AG04450 (cell line): ENCODE measurements at regions not wholly inside any gene's neighbourhood (a gene's known extent, or its start where the extent isn't known, plus 50 kb on each side); places are given as distances from the start of the nearest gene placed in this dataset.

ENCODE experiments used
- CTCF ChIA-PET: fragments of 300-600, 350-600 bp; formaldehyde crosslinking; extraction: SDS; loops from one replicate; lab custom pipeline; 2022; ENCODE audit warnings: antibody characterized with exemption, inconsistent platforms; lab: Charles Lee
- POLR2A ChIA-PET: fragments of 350-600 bp; formaldehyde crosslinking; extraction: SDS; loops from one replicate; lab custom pipeline; 2021; ENCODE audit warnings: antibody characterized with exemption, inconsistent platforms; lab: Yijun Ruan, JAX
- DNase-seq: peaks from one replicate; pipeline ENCODE4 v3.0.0-alpha.2; 2011; ENCODE audit warnings: low read depth, low spot score
- H3K27ac ChIP-seq: one replicate; pipeline ENCODE4 v1.5.1; 2012; ENCODE audit warnings: low read depth, low read length, control low read depth
- H3K27me3 ChIP-seq: one replicate; pipeline ENCODE4 v1.6.0; 2012; ENCODE audit warnings: low read length; ENCODE audit not compliant: control insufficient read depth, insufficient read depth
- H3K4me3 ChIP-seq: 2 replicates; pipeline ENCODE4 v1.5.1; 2011; ENCODE audit warnings: mild to moderate bottlenecking, low read depth, low read length, control low read depth
- H3K9me3 ChIP-seq: 2 replicates; pipeline ENCODE4 v1.5.1; 2012; ENCODE audit warnings: low read length; ENCODE audit not compliant: control insufficient read depth, insufficient read depth
- CTCF ChIP-seq: IDR thresholded peaks from 2 replicates; pipeline ENCODE4 v1.5.1; 2011; ENCODE audit warnings: low read depth, low read length, control low read depth, inconsistent platforms

GRCh38 chr6:163986313-163986712, 571.8 kb downstream of the QKI start:
- Histone ChIP-seq H3K4me3 (no peak overlapping the region), H3K27ac (no peak overlapping the region), H3K9me3 (peaks cover 12% of the 10 kb centered on the region), H3K27me3 (no peaks in the 10 kb centered on the region)
- no peak for DNase-seq
- no peak for TF ChIP-seq CTCF
- CTCF ChIA-PET: no interaction called here
- POLR2A ChIA-PET: no interaction called here

DNA sequence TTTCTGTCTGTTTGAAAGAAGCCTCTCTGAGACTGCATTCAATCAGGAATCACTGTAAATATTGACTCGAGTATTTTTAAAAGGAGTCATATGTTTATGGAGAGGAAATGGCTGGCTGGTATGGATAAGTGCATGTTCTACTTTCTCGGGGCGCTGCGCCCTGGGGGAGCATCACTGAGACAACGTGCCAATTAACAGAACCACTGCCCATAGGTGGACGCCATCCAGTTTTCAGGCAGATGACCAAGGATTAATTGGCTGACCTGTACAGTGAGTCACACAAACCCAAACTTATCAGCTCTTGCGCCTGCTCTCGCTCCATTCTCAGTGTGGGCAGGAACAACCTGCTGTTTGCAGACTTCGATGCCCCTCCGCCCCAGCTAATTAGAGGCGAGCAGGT, 571.2 kb downstream of the QKI start:
- DNase-seq: no peak
- Histone ChIP-seq H3K27ac (no peak overlapping the region), H3K27me3 (no peaks in the 10 kb centered on the region), H3K9me3 (peaks cover 11% of the 10 kb centered on the region), H3K4me3 (no peak overlapping the region)
- ChIA-PET POLR2A (no interaction called here), CTCF (no interaction called here)
- TF ChIP-seq CTCF: no peak

DNA sequence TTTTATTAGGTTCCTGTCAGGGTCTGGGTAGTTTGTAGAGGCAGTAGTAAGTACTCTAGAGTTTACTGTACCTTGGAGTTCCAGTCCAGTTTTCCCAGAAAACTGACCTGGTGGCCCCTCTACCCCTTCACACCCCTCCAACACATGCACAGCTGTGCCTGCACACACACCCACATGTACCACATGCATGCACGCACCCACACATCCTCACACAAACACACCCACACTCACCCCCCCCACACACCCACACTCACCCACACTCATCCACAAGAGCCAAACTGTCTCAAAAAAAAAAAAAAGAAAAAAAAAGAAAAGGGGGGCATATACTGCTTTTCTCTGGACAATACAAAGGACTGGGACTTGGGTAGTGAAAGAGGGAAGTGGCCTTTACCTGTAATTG, 570.5 kb downstream of the QKI start:
- no peak for DNase-seq
- no peak for TF ChIP-seq CTCF
- H3K27ac ChIP-seq: no peak overlapping the region
- peaks cover 10% of the 10 kb centered on the region for H3K9me3 ChIP-seq
- CTCF ChIA-PET: interaction anchor here (0.7 kb wide), 1 partner anchor 198 kb away, joined by 4 read pairs; no protein-coding TSS in a partner anchor
- POLR2A ChIA-PET: no interaction called here
- no peaks in the 10 kb centered on the region for H3K27me3 ChIP-seq
- no peak overlapping the region for H3K4me3 ChIP-seq

DNA sequence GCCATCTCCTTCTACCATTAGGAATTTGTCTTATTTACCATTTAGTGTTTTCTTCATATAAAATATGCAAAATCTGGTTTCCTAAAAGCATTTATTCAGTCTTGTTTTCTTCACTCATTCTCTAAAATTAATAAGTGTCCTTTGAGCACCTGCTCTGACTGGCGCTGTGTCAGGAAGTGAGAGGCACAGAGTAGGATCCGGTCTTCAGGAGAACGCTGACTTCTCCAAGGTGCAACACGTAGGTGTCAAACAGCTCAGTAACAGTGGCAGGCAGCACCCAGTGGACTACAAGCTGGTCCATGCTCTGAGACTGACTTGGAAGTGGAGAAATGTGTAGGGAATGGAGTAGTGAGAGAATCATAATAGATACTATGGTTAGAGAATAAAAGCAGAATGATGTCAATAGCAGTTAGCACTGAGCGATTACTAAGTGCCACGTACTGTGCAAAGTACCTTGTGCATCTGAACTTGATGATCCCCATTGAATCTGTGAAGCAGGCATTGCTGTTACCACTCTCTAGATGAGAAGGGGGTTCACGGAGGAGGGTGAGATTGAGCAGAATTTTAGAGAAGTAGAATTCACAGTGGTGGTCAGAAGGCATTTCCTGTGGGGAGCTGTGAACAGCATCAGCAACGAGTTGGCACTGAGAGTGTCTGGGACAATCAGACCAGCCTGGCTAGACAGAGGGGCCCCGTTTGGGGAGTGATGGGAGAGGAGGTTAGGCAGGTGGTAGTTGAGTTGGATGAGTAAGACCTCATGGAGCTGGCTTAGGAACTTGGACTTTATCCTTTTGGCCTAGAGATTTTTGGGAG, 569.8 kb downstream of the QKI start:
- no peak for TF ChIP-seq CTCF
- ChIA-PET POLR2A (no interaction called here), CTCF (interaction anchor here (0.7 kb wide), 1 partner anchor 198 kb away, joined by 4 read pairs; no protein-coding TSS in a partner anchor)
- H3K4me3 ChIP-seq: no peak overlapping the region
- H3K27ac ChIP-seq: no peak overlapping the region
- no peak for DNase-seq
- H3K27me3 ChIP-seq: no peaks in the 10 kb centered on the region
- H3K9me3 ChIP-seq: peaks cover 10% of the 10 kb centered on the region

DNA sequence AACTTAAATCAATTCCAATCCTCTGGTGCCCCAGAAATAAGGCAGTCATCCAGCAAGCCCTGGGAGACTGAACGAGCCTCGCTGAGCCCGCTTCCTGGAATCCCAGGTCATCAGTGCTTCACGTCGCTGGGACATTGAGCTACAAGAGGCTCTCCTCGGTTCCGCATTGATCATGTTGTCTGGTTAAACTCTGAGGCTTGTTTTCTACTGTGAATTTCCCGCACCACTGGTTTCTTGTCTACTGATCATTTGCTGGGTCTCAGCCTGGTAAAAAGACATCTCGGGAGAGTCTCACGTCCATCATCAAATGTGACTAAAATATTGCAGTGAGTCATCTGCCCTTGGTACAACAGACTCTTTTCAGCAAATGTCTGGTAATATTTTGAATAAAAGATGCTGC, 569.2 kb downstream of the QKI start:
- no peak overlapping the region for H3K4me3 ChIP-seq
- DNase-seq: no peak
- peaks cover 10% of the 10 kb centered on the region for H3K9me3 ChIP-seq
- no peaks in the 10 kb centered on the region for H3K27me3 ChIP-seq
- POLR2A ChIA-PET: no interaction called here
- CTCF ChIA-PET: no interaction called here
- TF ChIP-seq CTCF: no peak
- no peak overlapping the region for H3K27ac ChIP-seq
